Activated B cell treated with CpG ODN at 0.5 μM for 24 hours (primary cell): ENCODE measurements at regions not wholly inside any gene's neighbourhood (a gene's known extent, or its start where the extent isn't known, plus 50 kb on each side); places are given as distances from the start of the nearest gene placed in this dataset.

Experiments used
- ATAC-seq: fragments of 200-7000 bp; cut with Tn5 transposase; one replicate; pipeline ENCODE4 v1.10.0; 2021; ENCODE audit warnings: low read depth, mild to moderate bottlenecking, moderate library complexity
- CTCF ChIA-PET: fragments of 350-600 bp; sonication (Branson Sonifier 250); formaldehyde crosslinking; loops from one replicate; lab custom pipeline; 2021; ENCODE audit warnings: antibody characterized with exemption; lab: Charles Lee
- POLR2A ChIA-PET: fragments of 350-600 bp; sonication (Branson Sonifier 250); formaldehyde crosslinking; loops from one replicate; lab custom pipeline; 2021; ENCODE audit warnings: antibody characterized with exemption; lab: Charles Lee
- DNase-seq: peaks from one replicate; pipeline ENCODE4 v3.0.0; 2022
- H3K27ac Mint-ChIP-seq: one replicate; pipeline ENCODE4 v1.8.0; 2020; ENCODE audit warnings: mixed read lengths
- H3K27me3 Mint-ChIP-seq: one replicate; pipeline ENCODE4 v1.8.0; 2021; ENCODE audit warnings: mixed read lengths
- H3K36me3 Mint-ChIP-seq: one replicate; pipeline ENCODE4 v1.8.0; 2021; ENCODE audit warnings: low read depth, mixed read lengths
- H3K4me1 Mint-ChIP-seq: one replicate; pipeline ENCODE4 v1.8.0; 2021; ENCODE audit warnings: mixed read lengths
- H3K4me3 Mint-ChIP-seq: one replicate; pipeline ENCODE4 v1.8.0; 2020; ENCODE audit warnings: mild to moderate bottlenecking, mixed read lengths
- H3K9me3 Mint-ChIP-seq: one replicate; pipeline ENCODE4 v1.8.0; 2020; ENCODE audit warnings: mixed read lengths
- intact Hi-C: fragments of 100-400 bp; cut with micrococcal nuclease; formaldehyde crosslinking; loops from one replicate; pipeline ENCODE4 v1.15.1; 2024
- TF ChIP-seq, protein P1 (sequence below): fragments of 200-600 bp; IDR thresholded peaks from one replicate; pipeline ENCODE4 v1.8.0; 2022; ENCODE audit warnings: antibody characterized with exemption, mild to moderate bottlenecking

DNA sequence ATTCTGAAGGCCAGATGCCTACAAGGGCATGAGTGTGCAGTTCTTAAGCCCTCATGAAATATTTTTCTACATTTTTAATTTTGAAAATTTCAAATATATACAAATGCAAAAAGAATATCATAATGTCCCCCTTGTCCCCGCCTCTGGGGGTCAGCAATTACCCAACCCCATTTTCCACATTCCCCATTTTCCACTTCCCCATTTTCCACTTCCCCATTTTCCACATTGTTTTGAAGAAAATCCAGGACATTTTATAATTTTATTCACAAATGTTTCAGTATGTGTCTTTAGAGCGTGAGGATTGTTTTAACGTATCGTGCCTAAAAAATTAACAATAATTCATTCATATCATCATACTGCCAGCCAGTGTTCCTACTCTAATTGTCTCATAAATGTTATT lies 403.6 kb upstream of the RAB6C start:
- peaks cover 11% of the 10 kb centered on the region for H3K9me3 Mint-ChIP-seq
- POLR2A ChIA-PET = no interaction called here
- DNase-seq (no peak), ATAC-seq (no peak)
- H3K27me3 Mint-ChIP-seq = peaks cover 2% of the 10 kb centered on the region
- H3K27ac Mint-ChIP-seq = no peak overlapping the region
- intact Hi-C loops = no loop called here
- H3K4me3 Mint-ChIP-seq = no peak overlapping the region
- H3K36me3 Mint-ChIP-seq = no peaks in the 10 kb centered on the region
- TF ChIP-seq, protein P1, sequence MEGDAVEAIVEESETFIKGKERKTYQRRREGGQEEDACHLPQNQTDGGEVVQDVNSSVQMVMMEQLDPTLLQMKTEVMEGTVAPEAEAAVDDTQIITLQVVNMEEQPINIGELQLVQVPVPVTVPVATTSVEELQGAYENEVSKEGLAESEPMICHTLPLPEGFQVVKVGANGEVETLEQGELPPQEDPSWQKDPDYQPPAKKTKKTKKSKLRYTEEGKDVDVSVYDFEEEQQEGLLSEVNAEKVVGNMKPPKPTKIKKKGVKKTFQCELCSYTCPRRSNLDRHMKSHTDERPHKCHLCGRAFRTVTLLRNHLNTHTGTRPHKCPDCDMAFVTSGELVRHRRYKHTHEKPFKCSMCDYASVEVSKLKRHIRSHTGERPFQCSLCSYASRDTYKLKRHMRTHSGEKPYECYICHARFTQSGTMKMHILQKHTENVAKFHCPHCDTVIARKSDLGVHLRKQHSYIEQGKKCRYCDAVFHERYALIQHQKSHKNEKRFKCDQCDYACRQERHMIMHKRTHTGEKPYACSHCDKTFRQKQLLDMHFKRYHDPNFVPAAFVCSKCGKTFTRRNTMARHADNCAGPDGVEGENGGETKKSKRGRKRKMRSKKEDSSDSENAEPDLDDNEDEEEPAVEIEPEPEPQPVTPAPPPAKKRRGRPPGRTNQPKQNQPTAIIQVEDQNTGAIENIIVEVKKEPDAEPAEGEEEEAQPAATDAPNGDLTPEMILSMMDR = no peak
- CTCF ChIA-PET = no interaction called here
- no peaks in the 10 kb centered on the region for H3K4me1 Mint-ChIP-seq

DNA sequence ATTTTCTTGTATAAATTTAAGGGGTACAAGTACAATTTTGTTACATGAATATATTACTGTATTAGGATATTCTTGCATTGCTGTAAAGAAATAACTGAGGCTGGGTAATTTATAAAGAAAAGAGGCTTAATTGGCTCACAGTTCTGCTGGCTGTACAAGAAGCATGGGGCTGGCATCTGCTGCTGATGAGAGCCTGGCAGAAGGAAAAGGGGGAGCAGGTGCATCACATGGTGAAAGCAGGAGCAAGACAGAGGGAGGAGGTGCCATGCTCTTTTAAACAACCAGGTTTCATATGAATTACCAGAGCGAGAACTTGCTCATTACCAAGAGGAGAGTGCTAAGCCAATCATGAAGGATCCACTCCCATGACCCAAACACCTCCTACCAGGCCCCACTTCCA lies 399.5 kb upstream of the RAB6C start:
- ChIA-PET CTCF (no interaction called here), POLR2A (no interaction called here)
- no peak overlapping the region for H3K4me3 Mint-ChIP-seq
- intact Hi-C loops = no loop called here
- H3K27me3 Mint-ChIP-seq = peaks cover 2% of the 10 kb centered on the region
- no peak for DNase-seq
- H3K36me3 Mint-ChIP-seq = no peaks in the 10 kb centered on the region
- H3K27ac Mint-ChIP-seq = no peak overlapping the region
- TF ChIP-seq, protein P1 = no peak
- no peaks in the 10 kb centered on the region for H3K9me3 Mint-ChIP-seq
- no peaks in the 10 kb centered on the region for H3K4me1 Mint-ChIP-seq
- ATAC-seq = no peak

DNA sequence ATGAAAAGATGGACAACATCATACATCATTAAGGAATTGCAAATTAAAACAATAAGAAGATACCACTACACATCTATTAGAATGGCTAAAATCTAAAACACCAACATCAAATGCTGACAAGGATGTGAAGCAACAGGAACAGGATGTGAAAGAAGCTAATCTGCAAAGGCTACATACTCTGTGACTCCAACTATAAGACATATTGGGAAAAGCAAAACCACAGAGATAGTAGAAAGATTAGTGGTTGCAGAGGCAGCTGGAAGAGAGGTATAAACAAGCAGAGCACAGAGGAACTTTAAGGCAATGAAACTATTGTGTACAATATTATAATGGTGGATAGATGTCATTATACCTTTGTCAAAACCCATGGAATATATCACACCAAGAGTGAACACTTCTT lies 393.7 kb upstream of the RAB6C start:
- ChIA-PET POLR2A (no interaction called here), CTCF (no interaction called here)
- Mint-ChIP-seq H3K4me1 (no peaks in the 10 kb centered on the region), H3K4me3 (no peak overlapping the region), H3K27ac (no peak overlapping the region), H3K36me3 (no peaks in the 10 kb centered on the region), H3K27me3 (peaks cover 3% of the 10 kb centered on the region), H3K9me3 (no peaks in the 10 kb centered on the region)
- TF ChIP-seq, protein P1 = no peak
- intact Hi-C loops = no loop called here
- ATAC-seq (no peak), DNase-seq (no peak)

DNA sequence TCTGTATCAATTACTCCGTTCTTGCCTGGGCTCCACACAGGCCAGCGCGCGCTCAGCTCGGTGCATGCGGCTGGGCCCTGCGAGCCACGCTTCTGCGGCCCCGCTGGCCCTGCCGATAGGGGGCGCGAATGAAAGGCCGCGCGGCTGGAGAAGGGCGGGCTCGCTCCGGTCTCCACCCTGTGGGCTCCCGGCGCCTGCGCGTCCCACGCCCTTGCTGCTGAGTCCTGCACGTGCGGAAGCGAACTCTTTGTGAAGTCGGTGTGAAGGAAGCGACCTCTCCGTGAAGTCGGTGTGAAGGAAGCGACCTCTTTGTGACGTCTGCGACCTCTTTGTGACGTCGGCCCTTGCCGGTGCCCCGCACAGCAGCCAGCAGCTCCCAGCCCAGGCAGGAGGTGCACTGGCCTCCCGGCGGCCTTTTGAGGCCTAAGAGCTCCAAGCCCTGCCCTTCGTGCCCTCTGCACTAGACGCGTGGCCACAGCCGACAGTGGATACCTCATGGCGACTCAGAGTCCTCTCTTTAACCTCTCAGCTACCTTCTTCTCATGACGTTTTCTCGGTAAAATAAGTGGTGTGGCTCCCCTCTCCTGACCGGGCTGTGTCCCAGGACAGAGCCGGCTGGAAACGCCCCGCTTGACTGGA lies 391.9 kb upstream of the RAB6C start:
- intact Hi-C loops = no loop called here
- ChIA-PET POLR2A (no interaction called here), CTCF (no interaction called here)
- ATAC-seq = no peak
- TF ChIP-seq, protein P1 = no peak
- Mint-ChIP-seq H3K4me1 (no peaks in the 10 kb centered on the region), H3K36me3 (no peaks in the 10 kb centered on the region), H3K27ac (no peak overlapping the region), H3K27me3 (peaks cover 3% of the 10 kb centered on the region), H3K9me3 (no peaks in the 10 kb centered on the region), H3K4me3 (no peak overlapping the region)
- DNase-seq = no peak

DNA sequence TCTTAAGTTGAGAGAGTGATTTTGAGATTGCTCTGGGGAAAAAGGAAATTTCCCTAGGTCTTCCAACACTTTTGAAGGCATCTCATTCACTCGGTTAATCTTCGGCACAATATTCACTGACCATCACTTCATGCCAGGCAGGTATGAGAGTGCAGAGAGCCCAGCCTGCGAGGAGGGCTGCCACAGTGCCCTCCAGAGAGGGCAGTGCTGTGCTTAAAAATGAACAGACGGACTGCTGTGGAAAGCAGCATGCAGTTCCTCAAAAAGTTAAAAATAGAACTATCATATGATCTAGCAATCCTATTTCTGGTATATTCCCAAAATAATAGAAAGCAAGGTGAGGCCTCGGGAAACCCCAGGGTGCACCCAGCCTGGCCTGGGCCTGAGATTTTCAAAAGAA lies 374.9 kb upstream of the RAB6C start:
- Mint-ChIP-seq H3K36me3 (no peaks in the 10 kb centered on the region), H3K27me3 (peaks cover 14% of the 10 kb centered on the region), H3K4me3 (no peak overlapping the region), H3K9me3 (peaks cover 9% of the 10 kb centered on the region), H3K27ac (no peak overlapping the region), H3K4me1 (no peaks in the 10 kb centered on the region)
- ATAC-seq (no peak), DNase-seq (no peak)
- ChIA-PET CTCF (no interaction called here), POLR2A (no interaction called here)
- TF ChIP-seq, protein P1 = no peak
- intact Hi-C loops = no loop called here
